CD4-positive, alpha-beta T cell (primary cell): ENCODE measurements at regions not wholly inside any gene's neighbourhood (a gene's known extent, or its start where the extent isn't known, plus 50 kb on each side); places are given as distances from the start of the nearest gene placed in this dataset.

Experiments used
- ATAC-seq: fragments of 200-7000 bp; cut with Tn5 transposase; one replicate; pipeline ENCODE4 v1.10.0; 2022; ENCODE audit warnings: mild to moderate bottlenecking; ENCODE audit not compliant: poor library complexity
- CTCF ChIA-PET: fragments of 350-600 bp; sonication (Branson Sonifier 250); formaldehyde crosslinking; loops from one replicate; lab custom pipeline; 2021; ENCODE audit warnings: antibody characterized with exemption, inconsistent platforms; lab: Charles Lee
- POLR2A ChIA-PET: fragments of 350-600 bp; sonication (Branson Sonifier 250); formaldehyde crosslinking; loops from one replicate; lab custom pipeline; 2021; ENCODE audit warnings: antibody characterized with exemption, inconsistent platforms; lab: Charles Lee
- DNase-seq, 14 experiments: peaks; one replicate each; pipeline ENCODE4 v3.0.0-alpha.2; 2013 to 2020; ENCODE audit warnings: mixed read lengths in 2 of 14
- H3K27ac ChIP-seq, 2 donors: one replicate each; pipeline versions ENCODE4 v1.5.1 to v1.7.0; 2013; ENCODE audit warnings: low read length in 2 of 2, low read depth in 1 of 2, mild to moderate bottlenecking in 1 of 2
- H3K27me3 ChIP-seq, 2 experiments: 1 replicate in 1 of 2; 2 replicates in 1 of 2; pipeline versions ENCODE4 v1.6.1 to v1.7.0; 2013; ENCODE audit warnings: low read length in 2 of 2, control low read depth in 1 of 2, mild to moderate bottlenecking in 1 of 2, moderate library complexity in 1 of 2; ENCODE audit not compliant: insufficient read depth in 2 of 2, control insufficient read depth in 1 of 2
- H3K36me3 ChIP-seq: one replicate; pipeline ENCODE4 v1.6.1; 2013; ENCODE audit warnings: low read length, control low read depth; ENCODE audit not compliant: insufficient read depth
- H3K4me1 ChIP-seq: one replicate; pipeline ENCODE4 v1.6.1; 2013; ENCODE audit warnings: low read length, control low read depth; ENCODE audit not compliant: insufficient read depth
- H3K4me3 ChIP-seq: one replicate; pipeline ENCODE4 v1.5.1; 2013; ENCODE audit warnings: mild to moderate bottlenecking, low read length, moderate library complexity
- H3K9me3 ChIP-seq, 2 experiments: 1 replicate in 1 of 2; 2 replicates in 1 of 2; pipeline versions ENCODE4 v1.6.1 to v1.7.0; 2013; ENCODE audit warnings: low read length in 2 of 2, mild to moderate bottlenecking in 2 of 2, control low read depth in 1 of 2, moderate library complexity in 1 of 2; ENCODE audit not compliant: control insufficient read depth in 1 of 2, insufficient read depth in 1 of 2
- H3K27ac Mint-ChIP-seq: one replicate; pipeline ENCODE4 v1.8.0; 2020; ENCODE audit warnings: mixed read lengths
- H3K27me3 Mint-ChIP-seq: one replicate; pipeline ENCODE4 v1.8.0; 2021; ENCODE audit warnings: mixed read lengths
- H3K36me3 Mint-ChIP-seq: one replicate; pipeline ENCODE4 v1.8.0; 2021; ENCODE audit warnings: low read depth, mixed read lengths
- H3K4me1 Mint-ChIP-seq: one replicate; pipeline ENCODE4 v1.8.0; 2021; ENCODE audit warnings: low read depth, mixed read lengths
- H3K4me3 Mint-ChIP-seq: one replicate; pipeline ENCODE4 v1.8.0; 2020; ENCODE audit warnings: mild to moderate bottlenecking, mixed read lengths
- H3K9me3 Mint-ChIP-seq: one replicate; pipeline ENCODE4 v1.8.0; 2020; ENCODE audit warnings: mixed read lengths
- CTCF ChIP-seq: fragments of 200-600 bp; IDR thresholded peaks from one replicate; pipeline ENCODE4 v1.8.0; 2022; ENCODE audit warnings: antibody characterized with exemption, mild to moderate bottlenecking
- intact Hi-C, 2 experiments: fragments of 100-400 bp; cut with DNase I in 1 of 2; cut with micrococcal nuclease in 1 of 2; formaldehyde crosslinking; loops; one replicate each; pipeline versions ENCODE4 v1.15.1 to v1.9.0; 2023 to 2025; cut with DNase I, micrococcal nuclease

GRCh38 chr10:83736008-83736407, 403.3 kb upstream of the GHITM start:
- Histone ChIP-seq H3K9me3 (peaks cover 3 to 25% of the 10 kb centered on the region in 2 experiments), H3K4me1 (no peaks in the 10 kb centered on the region), H3K36me3 (no peaks in the 10 kb centered on the region), H3K27ac (no peak overlapping the region), H3K27me3 (no peaks in the 10 kb centered on the region), H3K4me3 (no peak overlapping the region)
- no peak overlapping the region for H3K27ac Mint-ChIP-seq
- ChIA-PET POLR2A (no interaction called here), CTCF (no interaction called here)
- H3K36me3 Mint-ChIP-seq = no peaks in the 10 kb centered on the region
- DNase-seq = no peak
- H3K9me3 Mint-ChIP-seq = peaks cover 16% of the 10 kb centered on the region
- intact Hi-C loops = no loop called here
- no peaks in the 10 kb centered on the region for H3K27me3 Mint-ChIP-seq
- H3K4me3 Mint-ChIP-seq = no peak overlapping the region
- no peak for ATAC-seq
- no peak for TF ChIP-seq CTCF
- H3K4me1 Mint-ChIP-seq = no peaks in the 10 kb centered on the region

GRCh38 chr10:83750604-83751003, 388.7 kb upstream of the GHITM start:
- H3K9me3 Mint-ChIP-seq = peaks cover 17% of the 10 kb centered on the region
- no peaks in the 10 kb centered on the region for H3K36me3 Mint-ChIP-seq
- intact Hi-C loops = no loop called here
- ATAC-seq (no peak), DNase-seq (no peak)
- ChIA-PET POLR2A (no interaction called here), CTCF (no interaction called here)
- Histone ChIP-seq H3K27ac (no peak overlapping the region), H3K9me3 (peaks cover 27 to 28% of the 10 kb centered on the region in 2 experiments), H3K4me3 (no peak overlapping the region), H3K36me3 (no peaks in the 10 kb centered on the region), H3K4me1 (no peaks in the 10 kb centered on the region), H3K27me3 (no peaks in the 10 kb centered on the region)
- no peaks in the 10 kb centered on the region for H3K4me1 Mint-ChIP-seq
- H3K27me3 Mint-ChIP-seq = no peaks in the 10 kb centered on the region
- no peak for TF ChIP-seq CTCF
- no peak overlapping the region for H3K4me3 Mint-ChIP-seq
- H3K27ac Mint-ChIP-seq = no peak overlapping the region

GRCh38 chr10:83753490-83753889, 385.8 kb upstream of the GHITM start:
- CTCF ChIA-PET = no interaction called here
- Mint-ChIP-seq H3K4me1 (no peaks in the 10 kb centered on the region), H3K27me3 (no peaks in the 10 kb centered on the region), H3K27ac (no peak overlapping the region), H3K4me3 (no peak overlapping the region), H3K36me3 (no peaks in the 10 kb centered on the region), H3K9me3 (peaks cover 28% of the 10 kb centered on the region)
- ATAC-seq (no peak), DNase-seq (no peak)
- no peak for TF ChIP-seq CTCF
- H3K36me3 ChIP-seq = no peaks in the 10 kb centered on the region
- H3K27ac ChIP-seq = no peak overlapping the region
- intact Hi-C loops = no loop called here
- H3K4me1 ChIP-seq = no peaks in the 10 kb centered on the region
- no peak overlapping the region for H3K4me3 ChIP-seq
- no peaks in the 10 kb centered on the region for H3K27me3 ChIP-seq
- H3K9me3 ChIP-seq = peaks cover 20 to 28% of the 10 kb centered on the region in 2 experiments
- POLR2A ChIA-PET = no interaction called here
